H1 (cell line): ENCODE measurements at regions not wholly inside any gene's neighbourhood (a gene's known extent, or its start where the extent isn't known, plus 50 kb on each side); places are given as distances from the start of the nearest gene placed in this dataset.

Experiments
- CTCF ChIA-PET: fragments of 300-600 bp; sonication (Branson Sonifier 250); formaldehyde crosslinking; loops from one replicate; lab custom pipeline; 2021; ENCODE audit not compliant: partially characterized antibody; lab: Charles Lee
- POLR2A ChIA-PET: fragments of 300-600 bp; sonication (Branson Sonifier 250); formaldehyde crosslinking; loops from one replicate; lab custom pipeline; 2021; ENCODE audit warnings: inconsistent platforms; ENCODE audit not compliant: partially characterized antibody; lab: Charles Lee
- DNase-seq, 2 experiments: peaks; one replicate each; pipeline versions ENCODE4 v3.0.0 to v3.0.0-alpha.2; 2010 to 2022; ENCODE audit warnings: low spot score in 2 of 2, low read depth in 1 of 2, mixed read lengths in 1 of 2
- FAIRE-seq: peaks from 2 replicates; lab custom pipeline; 2011; peaks lifted over from hg19 to GRCh38; lab: Jason Lieb, UNC
- H2AFZ ChIP-seq: 2 replicates; pipeline ENCODE4 v1.8.1; 2012; ENCODE audit warnings: low read length, inconsistent platforms
- H2AK5ac ChIP-seq: 2 replicates; pipeline ENCODE4 v1.6.1; 2013; ENCODE audit warnings: low read depth, low read length
- H2BK120ac ChIP-seq: replicated peaks from 2 replicates; pipeline ENCODE3; 2013; ENCODE audit warnings: low read depth, low read length, inconsistent platforms
- H2BK12ac ChIP-seq: 2 replicates; pipeline ENCODE4 v1.6.1; 2013; ENCODE audit warnings: low read depth, low read length
- H2BK15ac ChIP-seq: 2 replicates; pipeline ENCODE4 v1.6.1; 2013; ENCODE audit warnings: low read length
- H2BK20ac ChIP-seq: 2 replicates; pipeline ENCODE4 v1.6.1; 2013; ENCODE audit warnings: low read length
- H2BK5ac ChIP-seq: 2 replicates; pipeline ENCODE4 v1.6.1; 2013; ENCODE audit warnings: low read depth, low read length
- H3K14ac ChIP-seq: 2 replicates; pipeline ENCODE4 v1.6.1; 2013; ENCODE audit warnings: inconsistent platforms; ENCODE audit not compliant: insufficient read length
- H3K18ac ChIP-seq: 2 replicates; pipeline ENCODE4 v1.6.1; 2013; ENCODE audit warnings: low read length; ENCODE audit errors: extremely low read depth
- H3K23ac ChIP-seq: 2 replicates; pipeline ENCODE4 v1.6.1; 2013; ENCODE audit warnings: inconsistent platforms; ENCODE audit not compliant: insufficient read length
- H3K23me2 ChIP-seq: 2 replicates; pipeline ENCODE4 v1.6.1; 2013; ENCODE audit warnings: low read depth, low read length
- H3K27ac ChIP-seq: 2 replicates; pipeline ENCODE4 v1.6.1; 2011; ENCODE audit warnings: low read depth, low read length, inconsistent platforms
- H3K27me3 ChIP-seq, 4 experiments: replicated peaks in 1 of 4; 1 replicate in 1 of 4; 2 replicates in 3 of 4; pipeline versions ENCODE4 v1.6.1 to v1.8.1; 2011 to 2013; ENCODE audit warnings: low read length in 3 of 4, mild to moderate bottlenecking in 3 of 4, inconsistent platforms in 2 of 4, mixed read lengths in 2 of 4, moderate library complexity in 1 of 4; ENCODE audit not compliant: control insufficient read depth in 3 of 4, insufficient read depth in 3 of 4; ENCODE audit errors: extremely low read depth in 1 of 4
- H3K36me3 ChIP-seq, 4 experiments: 2 replicates each; pipeline versions ENCODE4 v1.6.1 to v1.8.1; 2011 to 2013; ENCODE audit warnings: mild to moderate bottlenecking in 4 of 4, low read length in 3 of 4, moderate library complexity in 2 of 4, control low read depth in 1 of 4, inconsistent platforms in 1 of 4; ENCODE audit not compliant: insufficient read depth in 4 of 4, control insufficient read depth in 2 of 4
- H3K4ac ChIP-seq: replicated peaks from 2 replicates; pipeline ENCODE3; 2013; ENCODE audit warnings: low read length, low read depth, mixed read lengths, inconsistent platforms; ENCODE audit not compliant: insufficient read length
- H3K4me1 ChIP-seq, 4 experiments: replicated peaks in 1 of 4; 1 replicate in 1 of 4; 2 replicates in 3 of 4; pipeline versions ENCODE4 v1.6.1 to v1.8.1; 2011 to 2013; ENCODE audit warnings: low read length in 3 of 4, inconsistent platforms in 2 of 4, mixed read lengths in 1 of 4; ENCODE audit not compliant: insufficient read depth in 4 of 4, control insufficient read depth in 3 of 4
- H3K4me2 ChIP-seq, 2 experiments: 2 replicates each; pipeline versions ENCODE4 v1.6.1 to v1.8.1; 2011 to 2013; ENCODE audit warnings: low read depth in 2 of 2, low read length in 2 of 2, control low read depth in 1 of 2, inconsistent platforms in 1 of 2, mild to moderate bottlenecking in 1 of 2; ENCODE audit not compliant: insufficient read depth in 1 of 2
- H3K4me3 ChIP-seq, 4 experiments: fragments of 200-600, 300-600 bp in 1 of 4; sonication (generic), shearing (Covaris generic), sonication (Bioruptor Twin) in 1 of 4; 2 replicates each; pipeline versions ENCODE4 v1.5.1 to v1.8.1; 2011 to 2016; ENCODE audit warnings: low read length in 4 of 4, low read depth in 3 of 4, control low read depth in 2 of 4, inconsistent platforms in 2 of 4, mild to moderate bottlenecking in 2 of 4, mixed read lengths in 1 of 4, moderate library complexity in 1 of 4; ENCODE audit not compliant: insufficient read depth in 2 of 4; ENCODE audit errors: extremely low read depth in 1 of 4
- H3K56ac ChIP-seq: replicated peaks from 2 replicates; pipeline ENCODE3; 2013; ENCODE audit warnings: low read depth, mild to moderate bottlenecking, mixed read lengths, low read length, inconsistent platforms; ENCODE audit not compliant: insufficient read length
- H3K79me1 ChIP-seq: 2 replicates; pipeline ENCODE4 v1.6.1; 2013; ENCODE audit warnings: low read depth, low read length, control low read depth
- H3K79me2 ChIP-seq, 2 experiments: 2 replicates each; pipeline versions ENCODE4 v1.6.1 to v1.8.1; 2012 to 2013; ENCODE audit warnings: low read length in 2 of 2, mild to moderate bottlenecking in 2 of 2, inconsistent platforms in 1 of 2; ENCODE audit not compliant: insufficient read depth in 2 of 2, control insufficient read depth in 1 of 2
- H3K9ac ChIP-seq, 4 experiments: replicated peaks in 1 of 4; 1 replicate in 1 of 4; 2 replicates in 3 of 4; pipeline versions ENCODE4 v1.6.1 to v1.8.1; 2011 to 2013; ENCODE audit warnings: low read depth in 3 of 4, low read length in 3 of 4, control low read depth in 2 of 4, mild to moderate bottlenecking in 2 of 4, moderate library complexity in 2 of 4, inconsistent platforms in 1 of 4; ENCODE audit errors: extremely low read depth in 1 of 4
- H3K9me3 ChIP-seq, 2 experiments: 2 replicates each; pipeline versions ENCODE4 v1.6.1 to v1.8.1; 2012 to 2013; ENCODE audit warnings: mild to moderate bottlenecking in 2 of 2, moderate library complexity in 2 of 2, control low read depth in 1 of 2, inconsistent platforms in 1 of 2, low read depth in 1 of 2, low read length in 1 of 2, mixed read lengths in 1 of 2; ENCODE audit not compliant: insufficient read depth in 2 of 2
- H4K20me1 ChIP-seq, 2 experiments: replicated peaks in 1 of 2; 2 replicates each; pipeline versions ENCODE3 to v1.8.1; 2011 to 2013; ENCODE audit warnings: inconsistent platforms in 2 of 2, low read length in 2 of 2, mild to moderate bottlenecking in 1 of 2; ENCODE audit not compliant: insufficient read depth in 2 of 2, control insufficient read depth in 1 of 2
- H4K5ac ChIP-seq: 2 replicates; pipeline ENCODE4 v1.6.1; 2013; ENCODE audit warnings: low read length, low read depth, mixed read lengths, inconsistent platforms; ENCODE audit not compliant: insufficient read length
- H4K8ac ChIP-seq: 2 replicates; pipeline ENCODE4 v1.8.0; 2013; ENCODE audit warnings: mild to moderate bottlenecking, moderate library complexity, low read length, inconsistent platforms; ENCODE audit not compliant: insufficient read depth; ENCODE audit errors: extremely low read depth
- H4K91ac ChIP-seq: replicated peaks from 2 replicates; pipeline ENCODE3; 2013; ENCODE audit warnings: low read length, mixed read lengths, inconsistent platforms; ENCODE audit not compliant: insufficient read length
- CTBP2 ChIP-seq: IDR thresholded peaks from 2 replicates; pipeline ENCODE4 v1.7.0; 2011; ENCODE audit warnings: borderline replicate concordance, mild to moderate bottlenecking, moderate library complexity, mixed read lengths, low read length; ENCODE audit not compliant: insufficient read depth, insufficient read length
- RBBP5 ChIP-seq: IDR thresholded peaks from 2 replicates; pipeline ENCODE4 v1.7.1; 2012; ENCODE audit warnings: low read depth, mild to moderate bottlenecking, inconsistent platforms, low read length, moderate library complexity, borderline replicate concordance
- SIRT6 ChIP-seq: IDR thresholded peaks from one replicate; pipeline ENCODE4 v1.7.1; 2012; ENCODE audit warnings: low read length, inconsistent platforms
- SUZ12 ChIP-seq: fragments of 200-600 bp; sonication (generic); IDR thresholded peaks from 2 replicates; pipeline ENCODE4 v1.6.1; 2012; ENCODE audit warnings: mild to moderate bottlenecking, inconsistent platforms, low read length, moderate library complexity, mixed read lengths
- TAF1 ChIP-seq: IDR thresholded peaks from 2 replicates; pipeline ENCODE4 v1.6.1; 2011; ENCODE audit warnings: mild to moderate bottlenecking, low read depth, low read length
- ZNF274 ChIP-seq: IDR thresholded peaks from 2 replicates; pipeline ENCODE4 v1.7.0; 2012; ENCODE audit warnings: low read length, borderline replicate concordance; ENCODE audit errors: extremely low read depth
- WGBS, 2 experiments: shearing (Covaris generic) in 1 of 2; methylation state at CpG; one replicate each; pipeline versions ENCODE4 v1.1.6 to v1.1.7; 2013 to 2015; ENCODE audit warnings: low lambda C conversion rate in 2 of 2, mixed read lengths in 2 of 2, inconsistent platforms in 1 of 2, low coverage in 1 of 2, missing lambda C conversion rate in 1 of 2; ENCODE audit not compliant: insufficient replicate concordance in 2 of 2, insufficient coverage in 1 of 2, insufficient read length in 1 of 2; ENCODE audit errors: extremely low coverage in 1 of 2, missing lambda C conversion rate in 1 of 2; 5-methylcytosine and 5-hydroxymethylcytosine counted together

DNA sequence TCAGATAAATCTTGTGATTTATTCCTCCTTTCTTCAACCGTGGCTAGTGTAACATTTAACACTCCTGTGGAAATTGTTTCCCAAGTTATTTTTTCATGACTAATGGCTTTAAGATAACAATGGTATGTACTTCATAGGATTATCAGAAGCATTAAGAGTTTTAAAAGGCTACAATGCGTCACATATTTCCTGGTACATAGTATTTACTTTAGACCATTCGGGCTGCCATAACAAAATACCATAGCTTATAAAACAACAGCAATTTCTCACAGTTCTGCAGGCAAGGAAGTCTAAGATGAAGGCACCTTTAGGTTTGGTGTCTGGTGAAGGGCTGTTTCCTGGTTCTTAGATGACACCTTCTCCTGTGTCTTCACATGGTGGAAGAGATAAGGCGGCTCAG lies 158.6 kb downstream of the PAPSS1 start:
- H3K36me3 ChIP-seq = no peaks in the 10 kb centered on the region
- H3K4me3 ChIP-seq = no peak overlapping the region
- H2AK5ac ChIP-seq = no peak overlapping the region
- H2BK15ac ChIP-seq = no peak overlapping the region
- CTCF ChIA-PET = no interaction called here
- 93% methylated on average over 4 of the region's 4 CpGs; no CpG with 5 or more reads in 1 of the 2 experiments for WGBS, 2 experiments
- no peak overlapping the region for H4K5ac ChIP-seq
- H2BK120ac ChIP-seq = no peak overlapping the region
- H3K9me3 ChIP-seq = no peaks in the 10 kb centered on the region
- H4K8ac ChIP-seq = no peak overlapping the region
- no peak overlapping the region for H3K18ac ChIP-seq
- TF ChIP-seq RBBP5 (no peak), SUZ12 (no peak), CTBP2 (no peak), SIRT6 (no peak), ZNF274 (no peak), TAF1 (no peak)
- H3K79me1 ChIP-seq = no peaks in the 10 kb centered on the region
- no peak overlapping the region for H3K23ac ChIP-seq
- H2BK20ac ChIP-seq = no peak overlapping the region
- FAIRE-seq (no peak), DNase-seq (no peak)
- H3K4ac ChIP-seq = no peak overlapping the region
- H3K79me2 ChIP-seq = no peaks in the 10 kb centered on the region
- no peak overlapping the region for H2BK5ac ChIP-seq
- H3K9ac ChIP-seq = no peak overlapping the region
- no peaks in the 10 kb centered on the region for H3K23me2 ChIP-seq
- no peak overlapping the region for H3K4me2 ChIP-seq
- no peak overlapping the region for H2BK12ac ChIP-seq
- H3K27ac ChIP-seq = no peak overlapping the region
- H3K27me3 ChIP-seq = no peaks in the 10 kb centered on the region
- H2AFZ ChIP-seq = no peak overlapping the region
- no peak overlapping the region for H4K91ac ChIP-seq
- POLR2A ChIA-PET = no interaction called here
- no peak overlapping the region for H3K56ac ChIP-seq
- H4K20me1 ChIP-seq = no peaks in the 10 kb centered on the region
- H3K4me1 ChIP-seq = peaks cover 0 to 7% (median 1%) of the 10 kb centered on the region in 4 experiments; a peak in 5 of 7 replicates
- H3K14ac ChIP-seq = no peak overlapping the region
